Ramos (cell line): ENCODE measurements at regions not wholly inside any gene's neighbourhood (a gene's known extent, or its start where the extent isn't known, plus 50 kb on each side); places are given as distances from the start of the nearest gene placed in this dataset.
"Not testable (repeated sequence)": the region's sequence is repeated elsewhere in the genome, so short reads cannot be mapped to it uniquely, and the experiment has no call there.

Experiments
- in situ Hi-C: fragments of 300-500 bp; cut with MboI; formaldehyde crosslinking; loops from one replicate; pipeline ENCODE4 v1.14.3; 2022; ENCODE audit warnings: low sequenced_read_pairs; ENCODE audit not compliant: unreplicated experiment

DNA sequence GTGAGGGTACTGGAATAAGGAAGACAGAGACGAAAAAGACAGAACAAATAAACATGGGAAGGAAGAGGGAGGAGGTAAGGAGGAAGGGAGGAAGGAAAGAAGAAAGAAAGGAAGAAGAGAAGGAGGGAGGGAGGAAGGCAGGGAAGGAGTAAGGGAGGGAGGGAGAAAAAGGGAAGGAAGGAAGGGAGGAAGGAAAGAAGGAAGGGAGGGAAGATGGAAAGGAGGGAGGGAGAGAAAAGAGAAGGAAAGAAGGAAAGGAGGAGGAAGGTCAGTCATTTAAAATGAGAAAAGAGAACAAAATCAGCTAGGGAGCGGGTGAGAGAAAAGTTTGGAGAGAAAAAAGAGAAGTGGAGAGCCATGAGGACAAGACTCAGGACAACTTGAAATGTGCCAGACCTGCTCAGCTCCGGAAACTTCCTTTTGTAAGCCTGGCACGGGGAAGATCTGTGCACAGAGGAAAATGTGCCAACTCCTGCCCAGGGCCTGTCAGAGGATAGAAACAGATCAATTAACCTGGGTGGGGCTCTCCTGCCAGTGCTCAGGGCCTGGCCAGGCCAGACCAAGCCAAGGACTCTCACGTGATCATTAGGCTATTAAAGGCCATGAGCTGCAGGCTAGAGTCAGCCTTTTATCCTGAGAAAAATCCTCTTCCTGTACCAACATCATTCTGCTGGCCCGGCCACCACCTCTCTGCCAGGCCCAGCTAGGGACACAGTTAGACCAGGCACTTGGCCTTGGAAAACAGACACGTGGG, 50.1 kb upstream of the BCL6 start:
- in situ Hi-C loops, result no loop called here

GRCh38 chr3:187798126-187798525, 52.9 kb upstream of the BCL6 start:
- in situ Hi-C loops, result no loop called here

DNA sequence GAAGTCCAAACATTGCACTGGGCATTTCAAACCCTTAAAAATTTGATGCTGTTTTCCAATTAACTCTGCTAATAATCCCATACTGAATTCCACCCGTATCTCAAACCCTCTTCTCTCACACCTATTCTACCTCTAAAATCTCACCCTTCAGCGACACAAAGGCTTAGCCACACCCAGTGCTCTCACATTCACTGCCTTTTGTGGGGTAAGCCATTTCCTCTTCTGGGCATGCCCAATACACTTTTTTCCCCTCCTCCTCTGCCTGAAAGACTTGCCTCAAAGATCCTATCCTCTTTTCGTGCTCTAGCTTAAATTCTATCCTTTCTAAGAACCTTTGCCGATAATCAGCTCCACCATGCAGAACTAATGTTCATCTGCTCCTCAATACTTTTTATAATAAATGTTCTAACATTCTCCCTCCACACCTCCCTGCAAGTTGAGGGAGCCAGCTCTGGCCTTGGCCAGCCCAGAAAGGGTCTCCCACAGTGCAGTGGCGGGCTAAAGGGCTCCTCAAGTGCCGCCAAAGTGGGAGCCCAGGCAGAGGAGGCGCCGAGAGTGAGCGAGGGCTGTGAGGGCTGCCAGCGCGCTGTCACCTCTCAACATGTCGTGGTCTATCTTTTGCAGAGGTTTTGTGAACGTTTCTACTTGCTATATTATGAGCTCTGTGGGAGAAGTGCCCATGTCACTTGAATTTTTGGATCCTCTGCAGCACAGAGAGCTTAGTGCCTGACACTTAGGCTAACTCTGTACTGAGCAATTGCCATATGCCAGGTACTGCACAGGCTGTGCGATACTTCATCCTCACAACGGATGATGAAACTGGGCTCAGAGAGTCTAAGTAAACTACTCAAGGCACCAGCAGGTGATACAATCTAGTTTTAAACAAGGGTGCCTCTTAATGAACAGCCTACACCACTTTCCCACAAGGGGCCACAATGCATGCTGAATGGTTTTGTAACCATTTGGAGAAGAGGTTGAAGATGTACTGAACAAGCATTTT, 53.6 kb upstream of the BCL6 start:
- in situ Hi-C loops, result no loop called here

DNA sequence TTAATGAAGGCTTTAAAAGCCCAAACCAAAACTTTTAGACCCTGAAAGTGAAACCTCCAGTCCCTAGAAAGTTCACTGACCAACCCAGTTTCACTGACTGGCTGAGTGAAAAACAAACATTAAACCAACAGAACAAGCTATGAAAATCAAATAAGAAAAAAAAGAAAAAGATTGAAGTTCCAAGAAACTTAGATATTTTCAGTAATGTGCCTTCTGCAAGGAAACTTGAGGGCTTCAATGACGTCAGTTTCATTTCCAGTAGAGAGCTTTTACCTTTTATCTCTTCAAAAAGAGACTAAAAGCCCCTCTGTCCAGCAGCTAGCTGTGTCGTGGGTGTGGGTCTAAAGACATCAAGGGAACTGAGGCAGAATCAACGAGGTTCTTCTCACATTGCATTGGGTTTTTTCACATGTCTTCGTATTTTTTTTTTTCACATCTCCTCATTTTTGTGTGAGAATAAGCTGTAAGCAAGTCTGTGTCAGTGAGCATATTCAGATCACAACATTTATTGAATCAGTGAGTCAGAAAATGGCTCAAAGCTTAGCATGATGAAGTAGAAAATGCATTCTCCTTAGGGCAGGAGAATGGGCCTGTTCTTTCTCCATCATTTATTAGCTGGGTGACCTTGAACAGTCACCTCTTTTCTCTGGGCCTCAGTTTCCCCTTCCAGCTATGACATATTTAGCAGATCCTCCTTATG, 54.8 kb upstream of the BCL6 start:
- in situ Hi-C loops, result no loop called here

GRCh38 chr3:187801152-187801551, 55.9 kb upstream of the BCL6 start:
- in situ Hi-C loops, result no loop called here

- in situ Hi-C loops, result no loop called here
Measured at GRCh38 chr3:187802203-187802927, 57.1 kb upstream of the BCL6 start.

- in situ Hi-C loops, result no loop called here
Measured at GRCh38 chr3:187802928-187803259, 57.6 kb upstream of the BCL6 start.

DNA sequence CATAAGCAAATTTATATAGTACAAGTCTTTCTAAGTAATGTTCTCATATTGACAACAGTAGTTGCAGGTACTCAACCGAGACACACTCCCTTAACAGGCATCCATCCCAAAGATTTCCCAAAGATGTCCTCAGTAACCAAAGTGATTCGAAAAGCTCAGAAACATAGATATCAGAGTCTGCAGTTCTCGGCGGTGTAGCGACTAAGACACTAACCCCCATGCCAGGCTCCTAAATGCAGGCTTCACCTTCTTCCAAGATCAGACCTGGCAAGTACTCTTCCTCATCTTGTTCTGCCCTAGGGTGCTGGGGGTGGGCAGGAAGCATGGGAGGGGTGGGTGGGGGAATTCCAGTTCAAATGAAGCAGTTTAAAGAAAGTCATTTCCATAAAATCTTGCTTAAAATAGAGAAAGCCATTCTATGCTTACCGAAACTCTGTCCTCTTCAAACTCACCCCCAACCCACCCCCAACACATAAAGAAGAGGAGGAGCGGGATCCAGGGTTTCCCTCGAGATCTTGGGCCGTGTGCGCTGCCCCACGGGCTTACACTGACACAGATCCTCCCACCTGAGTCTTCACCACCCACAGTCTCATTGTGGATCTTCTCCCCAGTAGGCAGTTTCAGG, 59.0 kb upstream of the BCL6 start:
- in situ Hi-C loops, result no loop called here

GRCh38 chr3:187804745-187805121, 59.5 kb upstream of the BCL6 start:
- in situ Hi-C loops, result no loop called here

- in situ Hi-C loops, result no loop called here
Measured at GRCh38 chr3:187805774-187806173, 60.5 kb upstream of the BCL6 start.

GRCh38 chr3:187807086-187807862, 62.0 kb upstream of the BCL6 start:
- in situ Hi-C loops, result no loop called here

GRCh38 chr3:187808527-187808895, 63.2 kb upstream of the BCL6 start:
- in situ Hi-C loops, result no loop called here

GRCh38 chr3:187809612-187809991, 64.3 kb upstream of the BCL6 start:
- in situ Hi-C loops, result no loop called here

- in situ Hi-C loops, result no loop called here
Measured at GRCh38 chr3:187810021-187810446, 64.8 kb upstream of the BCL6 start.

GRCh38 chr3:187811585-187812250, 66.5 kb upstream of the BCL6 start:
- in situ Hi-C loops, result no loop called here

- in situ Hi-C loops, result no loop called here
Measured at GRCh38 chr3:187812496-187812895, 67.2 kb upstream of the BCL6 start.

DNA sequence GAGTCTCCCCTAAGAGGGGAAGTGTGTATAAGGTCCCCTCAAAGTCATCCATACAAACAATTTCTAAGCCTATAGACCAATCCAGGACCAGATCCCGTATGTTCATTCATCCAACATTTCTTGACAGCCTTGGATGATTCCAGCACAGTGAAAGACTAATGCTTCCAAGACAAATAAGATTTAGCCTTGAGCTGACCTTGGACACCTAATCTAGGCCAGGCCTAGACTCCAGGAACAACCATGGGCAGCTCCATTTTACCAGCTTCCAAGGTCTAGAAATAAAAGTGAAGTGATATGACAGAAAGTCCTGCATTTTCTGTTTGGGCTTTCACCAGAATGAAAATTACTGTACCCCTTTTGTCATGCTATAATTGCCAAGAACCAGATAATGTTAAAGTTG, 67.9 kb upstream of the BCL6 start:
- in situ Hi-C loops, result no loop called here

- in situ Hi-C loops, result not testable (repeated sequence)
Measured at GRCh38 chr3:187817766-187818165, 72.5 kb upstream of the BCL6 start.
